Skeletal muscle satellite cell (primary cell): ENCODE measurements at regions not wholly inside any gene's neighbourhood (a gene's known extent, or its start where the extent isn't known, plus 50 kb on each side); places are given as distances from the start of the nearest gene placed in this dataset.

Experiments
- H3K27me3 ChIP-seq: 2 replicates; pipeline ENCODE4 v1.7.0; 2013; ENCODE audit warnings: low read length; ENCODE audit not compliant: control insufficient read depth, insufficient read depth
- H3K36me3 ChIP-seq: 2 replicates; pipeline ENCODE4 v1.7.0; 2013; ENCODE audit warnings: mild to moderate bottlenecking, control low read depth, low read length; ENCODE audit not compliant: insufficient read depth
- H3K4me1 ChIP-seq: 2 replicates; pipeline ENCODE4 v1.7.0; 2013; ENCODE audit warnings: low read length; ENCODE audit not compliant: control insufficient read depth, insufficient read depth
- H3K4me2 ChIP-seq: 2 replicates; pipeline ENCODE4 v1.7.0; 2013; ENCODE audit warnings: mild to moderate bottlenecking, low read length
- H3K4me3 ChIP-seq: 2 replicates; pipeline ENCODE4 v1.7.0; 2013; ENCODE audit warnings: low read length
- H3K9ac ChIP-seq: 2 replicates; pipeline ENCODE4 v1.7.0; 2013; ENCODE audit warnings: mild to moderate bottlenecking, low read depth, low read length, moderate library complexity
- H3K9me3 ChIP-seq: replicated peaks from 2 replicates; pipeline ENCODE4 v1.7.0; 2013; ENCODE audit warnings: mild to moderate bottlenecking, control low read depth, low read length

GRCh38 chr6:91387290-91388059 is 800.6 kb upstream of the MAP3K7 start:
- H3K27me3 ChIP-seq: no peaks in the 10 kb centered on the region
- no peak overlapping the region for H3K4me3 ChIP-seq
- H3K9ac ChIP-seq: no peak overlapping the region
- no peaks in the 10 kb centered on the region for H3K9me3 ChIP-seq
- H3K4me1 ChIP-seq: no peaks in the 10 kb centered on the region
- no peaks in the 10 kb centered on the region for H3K36me3 ChIP-seq
- no peak overlapping the region for H3K4me2 ChIP-seq

GRCh38 chr6:91386204-91386603 is 799.3 kb upstream of the MAP3K7 start:
- Histone ChIP-seq H3K4me1 (no peaks in the 10 kb centered on the region), H3K9ac (no peak overlapping the region)

GRCh38 chr6:91383207-91383606 is 796.3 kb upstream of the MAP3K7 start:
- H3K9ac ChIP-seq: no peak overlapping the region
- no peak overlapping the region for H3K4me2 ChIP-seq
- H3K9me3 ChIP-seq: no peaks in the 10 kb centered on the region
- no peak overlapping the region for H3K4me3 ChIP-seq
- no peaks in the 10 kb centered on the region for H3K36me3 ChIP-seq
- H3K27me3 ChIP-seq: no peaks in the 10 kb centered on the region
- no peaks in the 10 kb centered on the region for H3K4me1 ChIP-seq

More at GRCh38 chr6:91386204-91386603, 799.3 kb upstream of the MAP3K7 start:
- no peak overlapping the region for H3K4me3 ChIP-seq
- no peaks in the 10 kb centered on the region for H3K36me3 ChIP-seq
- no peaks in the 10 kb centered on the region for H3K9me3 ChIP-seq
- H3K27me3 ChIP-seq: no peaks in the 10 kb centered on the region
- H3K4me2 ChIP-seq: no peak overlapping the region

GRCh38 chr6:91376686-91377085 is 789.8 kb upstream of the MAP3K7 start:
- H3K36me3 ChIP-seq: no peaks in the 10 kb centered on the region

DNA sequence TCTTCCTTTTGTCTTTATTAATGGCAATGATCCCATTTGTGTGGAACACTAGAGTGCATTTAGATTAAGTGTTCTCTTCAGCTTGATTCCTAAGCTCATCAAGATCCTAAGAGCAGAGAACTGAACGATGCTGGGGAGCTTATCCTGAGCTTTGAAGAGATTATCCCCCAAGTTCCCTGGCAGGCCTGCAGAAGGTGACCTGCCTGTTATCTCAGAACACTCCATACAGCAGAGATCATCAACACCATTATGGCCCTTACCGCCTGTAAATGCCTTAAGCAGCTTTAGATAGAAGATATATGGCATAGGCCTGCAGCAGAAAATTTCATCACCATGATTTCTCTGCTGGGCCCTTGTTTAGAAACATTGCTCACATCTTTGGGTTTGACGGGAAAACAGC is 779.9 kb upstream of the MAP3K7 start:
- Histone ChIP-seq H3K4me1 (no peaks in the 10 kb centered on the region), H3K9me3 (no peaks in the 10 kb centered on the region), H3K4me3 (no peak overlapping the region), H3K9ac (no peak overlapping the region), H3K4me2 (no peak overlapping the region), H3K36me3 (no peaks in the 10 kb centered on the region), H3K27me3 (no peaks in the 10 kb centered on the region)

More at GRCh38 chr6:91376686-91377085, 789.8 kb upstream of the MAP3K7 start:
- Histone ChIP-seq H3K4me1 (no peaks in the 10 kb centered on the region), H3K9ac (no peak overlapping the region), H3K4me3 (no peak overlapping the region), H3K9me3 (no peaks in the 10 kb centered on the region), H3K4me2 (no peak overlapping the region), H3K27me3 (no peaks in the 10 kb centered on the region)

- Histone ChIP-seq H3K9ac (no peak overlapping the region), H3K36me3 (no peaks in the 10 kb centered on the region), H3K27me3 (no peaks in the 10 kb centered on the region), H3K4me1 (no peaks in the 10 kb centered on the region), H3K4me3 (no peak overlapping the region), H3K4me2 (no peak overlapping the region), H3K9me3 (no peaks in the 10 kb centered on the region)
These were observed 772.1 kb upstream of the MAP3K7 start for GRCh38 chr6:91358986-91359385.

DNA sequence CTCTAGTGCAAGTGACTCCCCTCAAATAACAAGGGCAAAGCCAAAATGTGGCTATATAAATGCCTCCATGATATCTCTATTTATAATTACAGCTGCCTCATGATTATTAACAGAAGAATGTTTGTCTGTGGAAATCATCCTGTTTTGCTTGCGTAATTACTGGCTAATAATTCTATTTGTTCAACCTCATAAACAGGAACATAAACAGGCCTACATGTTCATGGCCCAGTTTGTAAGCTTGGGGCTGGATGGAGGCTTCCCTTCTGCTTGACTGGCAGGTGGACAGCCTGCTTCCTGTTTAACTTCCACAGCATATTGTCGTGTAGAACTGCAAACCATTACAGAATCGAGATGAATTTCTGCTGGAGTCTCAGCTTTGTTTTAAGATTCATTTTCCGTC is 766.0 kb upstream of the MAP3K7 start:
- Histone ChIP-seq H3K36me3 (no peaks in the 10 kb centered on the region), H3K4me2 (no peak overlapping the region), H3K9me3 (no peaks in the 10 kb centered on the region), H3K4me1 (no peaks in the 10 kb centered on the region), H3K27me3 (no peaks in the 10 kb centered on the region), H3K9ac (no peak overlapping the region), H3K4me3 (no peak overlapping the region)

- Histone ChIP-seq H3K27me3 (no peaks in the 10 kb centered on the region), H3K9me3 (no peaks in the 10 kb centered on the region), H3K36me3 (no peaks in the 10 kb centered on the region)
These were observed 765.4 kb upstream of the MAP3K7 start for GRCh38 chr6:91352321-91352720.

GRCh38 chr6:91350146-91350908 is 763.5 kb upstream of the MAP3K7 start:
- no peak overlapping the region for H3K4me3 ChIP-seq
- H3K4me2 ChIP-seq: no peak overlapping the region
- H3K27me3 ChIP-seq: no peaks in the 10 kb centered on the region
- no peaks in the 10 kb centered on the region for H3K4me1 ChIP-seq
- H3K36me3 ChIP-seq: no peaks in the 10 kb centered on the region
- H3K9ac ChIP-seq: no peak overlapping the region
- no peaks in the 10 kb centered on the region for H3K9me3 ChIP-seq

More at GRCh38 chr6:91352321-91352720, 765.4 kb upstream of the MAP3K7 start:
- Histone ChIP-seq H3K4me2 (no peak overlapping the region), H3K4me3 (no peak overlapping the region), H3K4me1 (no peaks in the 10 kb centered on the region), H3K9ac (no peak overlapping the region)

- Histone ChIP-seq H3K36me3 (no peaks in the 10 kb centered on the region), H3K4me1 (no peaks in the 10 kb centered on the region), H3K27me3 (no peaks in the 10 kb centered on the region), H3K4me3 (no peak overlapping the region), H3K9ac (no peak overlapping the region), H3K9me3 (no peaks in the 10 kb centered on the region), H3K4me2 (no peak overlapping the region)
These were observed 754.6 kb upstream of the MAP3K7 start for GRCh38 chr6:91341473-91341872.

DNA sequence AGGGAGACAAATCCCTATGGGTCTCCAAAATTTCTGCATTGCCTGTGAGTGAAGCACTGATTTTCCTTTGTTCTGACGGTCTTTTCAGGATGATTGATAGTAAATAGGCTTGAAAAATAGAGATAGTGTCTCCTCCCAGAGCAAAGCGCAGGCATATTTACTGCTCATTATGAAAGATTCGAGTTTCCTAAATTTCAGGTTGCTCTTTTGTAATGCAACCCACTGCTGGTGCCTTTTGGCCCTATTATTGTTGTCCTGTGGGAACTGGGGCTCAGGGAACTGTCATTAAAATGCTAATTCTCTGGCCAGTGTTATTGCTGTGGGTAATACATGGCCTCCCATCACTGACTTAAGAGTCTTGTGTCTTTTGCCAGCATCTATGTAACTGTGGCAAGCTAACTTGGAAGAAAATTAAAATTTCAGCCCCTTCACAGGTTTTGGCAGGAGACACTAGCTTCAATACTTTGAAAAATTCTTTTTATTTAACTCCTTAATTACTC is 754.1 kb upstream of the MAP3K7 start:
- no peaks in the 10 kb centered on the region for H3K9me3 ChIP-seq
- H3K27me3 ChIP-seq: no peaks in the 10 kb centered on the region
- H3K9ac ChIP-seq: no peak overlapping the region
- H3K4me3 ChIP-seq: no peak overlapping the region
- H3K36me3 ChIP-seq: no peaks in the 10 kb centered on the region
- H3K4me2 ChIP-seq: no peak overlapping the region
- H3K4me1 ChIP-seq: no peaks in the 10 kb centered on the region
